ENCODE measurements at regions not wholly inside any gene's neighbourhood (a gene's known extent, or its start where the extent isn't known, plus 50 kb on each side); places are given as distances from the start of the nearest gene placed in this dataset.

DNA sequence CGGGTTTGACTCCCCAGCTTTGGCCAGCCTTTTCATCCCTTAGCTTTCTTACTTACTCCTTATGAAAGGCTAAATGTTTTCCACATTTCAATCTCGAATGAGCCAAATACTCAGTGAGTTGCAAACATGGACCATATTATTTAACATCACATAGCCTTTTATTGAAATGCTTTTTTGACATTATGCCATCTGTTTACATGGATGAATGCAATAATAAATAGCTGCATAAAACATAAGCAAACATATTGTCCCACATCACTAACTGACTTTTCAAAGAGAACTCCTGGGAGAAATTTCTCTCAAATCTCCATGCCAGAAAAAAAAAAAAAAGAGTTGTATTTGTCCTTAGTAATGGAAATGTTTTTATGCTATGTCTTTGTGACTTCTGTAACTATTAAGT is 134.9 kb downstream of the LSMEM1 start:
- no peak for DNase-seq (ENCODE audit: extremely low spot score)
- TF ChIP-seq, protein P1, sequence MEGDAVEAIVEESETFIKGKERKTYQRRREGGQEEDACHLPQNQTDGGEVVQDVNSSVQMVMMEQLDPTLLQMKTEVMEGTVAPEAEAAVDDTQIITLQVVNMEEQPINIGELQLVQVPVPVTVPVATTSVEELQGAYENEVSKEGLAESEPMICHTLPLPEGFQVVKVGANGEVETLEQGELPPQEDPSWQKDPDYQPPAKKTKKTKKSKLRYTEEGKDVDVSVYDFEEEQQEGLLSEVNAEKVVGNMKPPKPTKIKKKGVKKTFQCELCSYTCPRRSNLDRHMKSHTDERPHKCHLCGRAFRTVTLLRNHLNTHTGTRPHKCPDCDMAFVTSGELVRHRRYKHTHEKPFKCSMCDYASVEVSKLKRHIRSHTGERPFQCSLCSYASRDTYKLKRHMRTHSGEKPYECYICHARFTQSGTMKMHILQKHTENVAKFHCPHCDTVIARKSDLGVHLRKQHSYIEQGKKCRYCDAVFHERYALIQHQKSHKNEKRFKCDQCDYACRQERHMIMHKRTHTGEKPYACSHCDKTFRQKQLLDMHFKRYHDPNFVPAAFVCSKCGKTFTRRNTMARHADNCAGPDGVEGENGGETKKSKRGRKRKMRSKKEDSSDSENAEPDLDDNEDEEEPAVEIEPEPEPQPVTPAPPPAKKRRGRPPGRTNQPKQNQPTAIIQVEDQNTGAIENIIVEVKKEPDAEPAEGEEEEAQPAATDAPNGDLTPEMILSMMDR (IDR thresholded peaks at IDR 0.05; ENCODE audit: control extremely low read depth, extremely low read depth, low read depth, missing control alignments) = no peak
- POLR2A ChIA-PET = no interaction called here
- CTCF ChIA-PET = interaction anchor here (1.1 to 1.2 kb wide), 2 partner anchors 10 to 17 kb away, joined by 3 to 4 read pairs; no protein-coding TSS in a partner anchor

DNA sequence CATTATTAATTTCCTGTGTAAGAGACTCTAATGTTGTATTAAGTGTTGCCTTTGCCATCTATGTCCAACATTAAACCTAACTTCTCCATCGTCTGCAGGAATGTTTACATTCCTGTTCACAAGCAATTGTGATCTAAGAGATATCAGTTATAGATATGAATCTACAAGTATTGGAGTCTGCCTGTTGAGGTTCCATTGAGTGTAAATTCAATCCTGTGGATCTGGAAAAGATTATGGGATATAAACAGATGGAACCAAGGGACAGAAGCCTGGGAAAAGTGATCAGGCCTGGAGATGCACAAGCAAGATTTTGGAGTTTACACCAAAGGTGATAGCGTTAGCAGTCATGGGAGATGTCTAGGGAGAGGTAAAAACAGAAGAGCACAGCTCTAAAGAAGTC is 135.5 kb downstream of the LSMEM1 start:
- POLR2A ChIA-PET = no interaction called here
- CTCF ChIA-PET = interaction anchor here (1.1 to 1.2 kb wide), 2 partner anchors 11 to 16 kb away, joined by 3 to 4 read pairs; no protein-coding TSS in a partner anchor
- TF ChIP-seq, protein P1 (IDR thresholded peaks at IDR 0.05; ENCODE audit: control extremely low read depth, extremely low read depth, low read depth, missing control alignments) = no peak
- no peak for DNase-seq (ENCODE audit: extremely low spot score)

DNA sequence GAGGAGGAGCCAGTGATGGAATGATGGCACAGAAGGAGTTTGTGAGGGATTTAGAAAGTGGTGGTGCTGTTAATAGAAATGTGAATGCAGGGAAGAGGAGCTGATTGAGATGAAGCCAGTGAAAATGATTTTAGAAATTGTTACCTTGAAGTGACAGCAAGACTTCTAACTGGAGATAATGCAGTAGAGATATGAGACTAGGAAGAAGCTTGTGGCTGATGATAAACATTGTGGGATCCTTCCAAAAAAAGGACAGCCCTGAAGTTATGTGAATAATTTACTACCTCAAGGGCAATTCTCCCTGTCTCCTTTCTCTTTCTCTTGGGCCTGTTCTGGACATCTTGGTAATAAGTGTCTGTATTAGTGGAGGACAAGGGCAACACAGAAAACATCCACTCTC is 138.6 kb downstream of the LSMEM1 start:
- TF ChIP-seq, protein P1 (IDR thresholded peaks at IDR 0.05; ENCODE audit: control extremely low read depth, extremely low read depth, low read depth, missing control alignments) = no peak
- CTCF ChIA-PET = interaction anchor here (1.1 kb wide), 1 partner anchor 9 kb away, joined by 3 read pairs; no protein-coding TSS in a partner anchor
- POLR2A ChIA-PET = no interaction called here
- DNase-seq (ENCODE audit: extremely low spot score) = no peak

DNA sequence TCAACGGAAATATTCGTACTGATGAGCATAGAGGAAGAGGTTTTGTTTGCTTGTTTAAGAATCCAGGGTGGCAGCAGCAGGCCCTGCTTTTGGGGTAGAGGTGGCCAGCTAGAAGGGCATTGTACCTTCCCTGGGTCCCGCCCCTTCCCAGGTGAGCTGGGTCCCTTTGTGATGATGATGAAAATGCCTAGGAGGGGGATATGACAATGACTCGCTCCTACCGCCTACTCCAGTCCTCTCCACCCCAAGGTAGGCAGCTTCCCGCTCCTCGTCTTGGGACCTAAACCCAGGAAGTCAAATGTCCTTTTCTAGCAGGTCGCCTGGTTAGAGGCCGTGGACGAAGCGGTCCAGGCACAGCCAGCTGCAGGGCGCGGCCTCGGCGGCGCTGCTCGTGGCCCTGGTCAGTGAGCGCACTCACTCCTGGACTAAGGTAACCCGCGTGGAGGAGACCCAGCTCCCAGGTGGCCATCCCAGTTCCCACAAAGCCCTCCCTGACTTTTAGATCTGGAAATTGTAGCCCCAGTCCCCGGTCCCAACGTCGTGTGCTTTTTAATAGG is 141.4 kb downstream of the LSMEM1 start:
- ChIA-PET CTCF (no interaction called here), POLR2A (no interaction called here)
- TF ChIP-seq, protein P1 (IDR thresholded peaks at IDR 0.05; ENCODE audit: control extremely low read depth, extremely low read depth, low read depth, missing control alignments) = no peak
- no peak for DNase-seq (ENCODE audit: extremely low spot score)

DNA sequence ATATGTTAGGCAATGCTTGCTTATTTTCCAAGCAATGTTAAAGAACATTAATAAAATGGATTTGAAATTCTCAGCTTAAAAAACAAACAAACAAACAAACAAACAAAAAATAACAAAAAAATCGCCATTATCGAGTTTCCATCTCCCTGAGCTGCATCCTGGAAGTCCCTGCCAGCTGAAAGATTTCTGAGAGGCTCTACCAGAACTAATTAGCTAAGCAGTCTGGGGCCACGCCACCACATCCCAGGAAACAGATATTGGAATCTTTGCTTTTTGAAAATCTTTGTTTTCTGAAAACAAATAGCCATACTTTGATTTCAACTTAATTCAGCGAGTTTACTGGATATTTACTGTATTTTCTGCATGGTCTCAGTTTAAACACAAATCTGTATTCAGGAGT is 143.6 kb downstream of the LSMEM1 start:
- TF ChIP-seq, protein P1 (IDR thresholded peaks at IDR 0.05; ENCODE audit: control extremely low read depth, extremely low read depth, low read depth, missing control alignments) = no peak
- CTCF ChIA-PET = no interaction called here
- POLR2A ChIA-PET = no interaction called here
- no peak for DNase-seq (ENCODE audit: extremely low spot score)

DNA sequence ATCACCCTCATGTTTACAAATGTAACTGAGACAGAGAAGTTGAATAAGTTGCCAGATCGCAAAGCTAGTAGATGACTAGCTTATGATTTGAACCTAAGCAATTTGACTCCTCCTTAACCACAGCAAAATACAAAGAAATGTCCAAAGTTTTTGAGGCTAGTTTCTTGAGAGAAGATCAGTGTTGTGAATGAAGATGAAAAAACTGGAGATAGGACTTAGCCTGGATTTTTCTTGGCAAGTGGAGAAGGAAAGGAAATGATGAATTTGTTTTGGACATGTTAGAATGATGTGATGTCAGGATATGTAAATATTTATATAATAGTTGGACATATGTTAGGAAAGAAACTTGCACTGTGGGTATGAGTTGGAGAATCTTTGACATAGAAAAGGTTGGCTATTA is 149.8 kb downstream of the LSMEM1 start:
- TF ChIP-seq, protein P1 (IDR thresholded peaks at IDR 0.05; ENCODE audit: control extremely low read depth, extremely low read depth, low read depth, missing control alignments) = no peak
- CTCF ChIA-PET = interaction anchor here (1.1 kb wide), 1 partner anchor 9 kb away, joined by 3 read pairs; no protein-coding TSS in a partner anchor
- POLR2A ChIA-PET = no interaction called here
- no peak for DNase-seq (ENCODE audit: extremely low spot score)

All from GM10248 (cell line).